ENCODE measurements at regions not wholly inside any gene's neighbourhood (a gene's known extent, or its start where the extent isn't known, plus 50 kb on each side); places are given as distances from the start of the nearest gene placed in this dataset.

DNA sequence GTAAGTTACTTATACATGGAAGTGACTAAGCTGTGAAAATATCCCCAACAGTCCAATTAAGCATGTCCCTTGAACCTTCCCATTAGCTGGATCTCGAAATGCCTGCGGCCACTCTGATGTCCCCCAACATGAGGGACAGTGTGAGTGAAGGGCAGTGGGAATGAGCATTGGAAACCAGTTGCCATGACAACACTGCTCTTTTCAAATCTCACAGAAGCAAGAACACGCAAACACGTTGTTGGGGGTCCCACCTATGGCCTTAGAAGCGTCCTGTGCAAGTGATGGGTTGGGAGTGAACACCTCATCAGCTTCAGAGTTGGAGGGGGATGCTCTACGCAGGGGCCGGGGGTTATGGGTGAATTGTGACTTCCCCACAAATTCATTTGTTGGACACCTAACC, 205.9 kb downstream of the NXNL2 start:
- no peak for TF ChIP-seq POLR2AphosphoS5 (IDR thresholded peaks at IDR 0.05)
- TF ChIP-seq POLR2A (IDR thresholded peaks at IDR 0.05): no peak
- no peak for TF ChIP-seq CTCF (IDR thresholded peaks at IDR 0.05)
- TF ChIP-seq EP300 (IDR thresholded peaks at IDR 0.05; ENCODE audit: low read depth): no peak

All from transverse colon (tissue), 4 donors.